ENCODE measurements at regions not wholly inside any gene's neighbourhood (a gene's known extent, or its start where the extent isn't known, plus 50 kb on each side); places are given as distances from the start of the nearest gene placed in this dataset.

DNA sequence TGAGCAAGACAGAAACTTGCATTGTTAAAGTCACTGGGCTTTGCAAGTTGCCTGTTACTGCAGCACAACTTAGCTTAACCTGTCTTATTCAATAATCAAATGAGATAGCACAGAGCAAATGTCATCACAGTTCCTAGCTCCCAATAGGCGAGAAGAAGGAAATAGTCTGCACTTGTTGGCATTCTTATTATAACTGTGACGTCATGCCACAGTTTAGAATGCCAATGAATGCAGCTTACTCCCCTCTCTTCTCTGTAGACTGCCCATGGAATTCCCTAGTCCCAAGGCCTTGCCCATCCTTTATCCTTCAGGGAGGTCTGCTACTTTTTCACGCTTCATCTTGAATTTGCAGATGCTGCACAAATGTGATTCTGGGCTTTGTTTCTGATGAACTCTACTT lies 1094.9 kb upstream of the AUTS2 start:
- H3K27me3 Mint-ChIP-seq (ENCODE audit: unreplicated experiment), result peaks cover 12% of the 10 kb centered on the region
- TF ChIP-seq, protein P1, sequence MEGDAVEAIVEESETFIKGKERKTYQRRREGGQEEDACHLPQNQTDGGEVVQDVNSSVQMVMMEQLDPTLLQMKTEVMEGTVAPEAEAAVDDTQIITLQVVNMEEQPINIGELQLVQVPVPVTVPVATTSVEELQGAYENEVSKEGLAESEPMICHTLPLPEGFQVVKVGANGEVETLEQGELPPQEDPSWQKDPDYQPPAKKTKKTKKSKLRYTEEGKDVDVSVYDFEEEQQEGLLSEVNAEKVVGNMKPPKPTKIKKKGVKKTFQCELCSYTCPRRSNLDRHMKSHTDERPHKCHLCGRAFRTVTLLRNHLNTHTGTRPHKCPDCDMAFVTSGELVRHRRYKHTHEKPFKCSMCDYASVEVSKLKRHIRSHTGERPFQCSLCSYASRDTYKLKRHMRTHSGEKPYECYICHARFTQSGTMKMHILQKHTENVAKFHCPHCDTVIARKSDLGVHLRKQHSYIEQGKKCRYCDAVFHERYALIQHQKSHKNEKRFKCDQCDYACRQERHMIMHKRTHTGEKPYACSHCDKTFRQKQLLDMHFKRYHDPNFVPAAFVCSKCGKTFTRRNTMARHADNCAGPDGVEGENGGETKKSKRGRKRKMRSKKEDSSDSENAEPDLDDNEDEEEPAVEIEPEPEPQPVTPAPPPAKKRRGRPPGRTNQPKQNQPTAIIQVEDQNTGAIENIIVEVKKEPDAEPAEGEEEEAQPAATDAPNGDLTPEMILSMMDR (IDR thresholded peaks at IDR 0.05; ENCODE audit: unreplicated experiment), result no peak
- H3K4me1 Mint-ChIP-seq (ENCODE audit: unreplicated experiment), result no peaks in the 10 kb centered on the region
- peaks cover 11% of the 10 kb centered on the region for H3K36me3 Mint-ChIP-seq (ENCODE audit: low read depth, unreplicated experiment)
- no peak overlapping the region for H3K27ac Mint-ChIP-seq (ENCODE audit: unreplicated experiment)
- H3K9me3 Mint-ChIP-seq (ENCODE audit: unreplicated experiment), result peaks cover 41% of the 10 kb centered on the region
- no peak overlapping the region for H3K4me3 Mint-ChIP-seq (ENCODE audit: unreplicated experiment)
- DNase-seq (ENCODE audit: low spot score), result no peak

DNA sequence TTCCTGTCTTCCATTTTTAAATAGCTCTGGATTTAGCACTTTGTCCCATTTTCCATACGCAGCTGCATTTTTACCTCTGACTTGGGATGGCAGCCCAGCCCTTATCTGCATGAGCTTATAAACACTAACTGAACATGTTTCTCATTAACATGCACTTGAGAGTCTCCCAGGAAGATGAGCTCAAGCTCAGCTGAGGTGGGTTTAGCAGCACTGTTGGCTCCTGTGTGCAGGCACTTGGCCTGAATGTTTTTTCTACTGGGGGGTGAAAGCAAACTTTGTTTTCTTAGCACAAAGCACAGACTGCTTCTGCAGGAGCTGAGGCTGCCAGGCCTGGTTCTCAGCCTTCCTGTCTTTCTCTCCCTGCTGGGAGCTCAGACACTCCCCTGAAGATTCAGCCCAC lies 1093.6 kb upstream of the AUTS2 start:
- peaks cover 40% of the 10 kb centered on the region for H3K9me3 Mint-ChIP-seq (ENCODE audit: unreplicated experiment)
- H3K4me3 Mint-ChIP-seq (ENCODE audit: unreplicated experiment), result no peak overlapping the region
- H3K36me3 Mint-ChIP-seq (ENCODE audit: low read depth, unreplicated experiment), result peaks cover 15% of the 10 kb centered on the region

DNA sequence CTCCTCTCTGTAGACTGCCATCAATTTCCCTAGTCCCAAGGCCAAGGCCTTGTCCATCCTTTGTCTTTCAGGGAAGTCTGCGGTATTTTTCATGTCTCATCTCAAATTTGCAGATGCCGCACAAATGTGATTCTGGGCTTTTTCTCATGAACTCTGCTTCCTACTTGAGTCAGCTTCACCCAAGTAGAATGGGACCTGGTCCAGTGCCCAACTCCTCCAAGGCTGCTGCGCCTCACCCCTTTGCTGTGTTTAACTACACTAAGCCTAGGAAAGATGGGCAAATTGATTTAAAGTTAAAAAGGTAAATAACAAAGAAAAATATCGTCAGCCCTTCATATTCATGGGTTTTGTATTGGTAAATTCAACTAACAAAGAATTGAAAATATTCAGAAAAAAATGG lies 1092.6 kb upstream of the AUTS2 start:
- no peak for DNase-seq (ENCODE audit: low spot score)
- TF ChIP-seq, protein P1 (IDR thresholded peaks at IDR 0.05; ENCODE audit: unreplicated experiment), result no peak
- Mint-ChIP-seq H3K27me3 (ENCODE audit: unreplicated experiment) (peaks cover 13% of the 10 kb centered on the region), H3K9me3 (ENCODE audit: unreplicated experiment) (peaks cover 46% of the 10 kb centered on the region), H3K27ac (ENCODE audit: unreplicated experiment) (no peak overlapping the region), H3K4me1 (ENCODE audit: unreplicated experiment) (no peaks in the 10 kb centered on the region), H3K36me3 (ENCODE audit: low read depth, unreplicated experiment) (peaks cover 19% of the 10 kb centered on the region), H3K4me3 (ENCODE audit: unreplicated experiment) (no peak overlapping the region)

More for the DNA sequence above, 1093.6 kb upstream of the AUTS2 start:
- no peak for DNase-seq (ENCODE audit: low spot score)
- TF ChIP-seq, protein P1 (IDR thresholded peaks at IDR 0.05; ENCODE audit: unreplicated experiment), result no peak
- Mint-ChIP-seq H3K4me1 (ENCODE audit: unreplicated experiment) (no peaks in the 10 kb centered on the region), H3K27me3 (ENCODE audit: unreplicated experiment) (peaks cover 13% of the 10 kb centered on the region), H3K27ac (ENCODE audit: unreplicated experiment) (no peak overlapping the region)

DNA sequence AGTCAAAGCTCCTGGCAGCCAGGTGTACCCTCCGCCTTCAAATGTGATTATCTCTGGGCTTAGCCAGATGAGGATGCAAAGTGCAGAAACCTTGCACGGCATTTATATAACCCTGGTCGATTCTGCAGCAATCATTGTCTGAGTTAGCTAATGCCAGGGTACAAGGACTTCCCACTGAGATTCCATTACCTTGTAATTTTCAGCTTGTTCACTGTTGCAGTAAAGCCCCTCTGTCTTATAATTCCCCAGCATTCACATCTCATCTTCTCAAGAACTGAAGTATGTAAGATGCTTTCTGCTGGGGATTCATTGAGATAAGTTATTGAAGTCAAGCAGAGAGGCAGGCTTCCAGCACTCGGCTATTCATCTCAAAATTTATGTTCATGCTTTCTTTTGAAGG lies 1090.6 kb upstream of the AUTS2 start:
- Mint-ChIP-seq H3K27me3 (ENCODE audit: unreplicated experiment) (peaks cover 13% of the 10 kb centered on the region), H3K4me3 (ENCODE audit: unreplicated experiment) (no peak overlapping the region), H3K36me3 (ENCODE audit: low read depth, unreplicated experiment) (peaks cover 13% of the 10 kb centered on the region), H3K9me3 (ENCODE audit: unreplicated experiment) (peaks cover 41% of the 10 kb centered on the region), H3K4me1 (ENCODE audit: unreplicated experiment) (no peaks in the 10 kb centered on the region), H3K27ac (ENCODE audit: unreplicated experiment) (no peak overlapping the region)
- no peak for DNase-seq (ENCODE audit: low spot score)
- TF ChIP-seq, protein P1 (IDR thresholded peaks at IDR 0.05; ENCODE audit: unreplicated experiment), result no peak

DNA sequence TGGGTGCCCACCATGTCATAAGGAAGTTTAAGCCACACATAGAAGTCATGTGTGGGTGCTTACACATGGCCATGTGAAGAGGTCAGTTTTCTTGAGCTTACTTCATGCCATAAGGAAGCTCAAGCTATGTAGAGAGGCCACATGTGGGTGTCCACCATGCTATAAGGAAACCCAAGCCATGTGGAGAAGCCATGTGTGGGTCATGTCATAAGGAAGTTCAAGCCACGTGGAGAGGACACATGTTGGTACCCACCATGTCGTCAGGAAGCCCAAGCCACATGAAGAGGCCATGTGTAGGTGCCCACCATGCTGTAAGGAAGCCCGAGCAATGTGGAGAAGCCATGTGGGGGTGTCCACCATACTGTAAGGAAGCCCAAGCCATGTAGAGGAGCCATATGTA lies 1089.2 kb upstream of the AUTS2 start:
- Mint-ChIP-seq H3K27ac (ENCODE audit: unreplicated experiment) (no peak overlapping the region), H3K36me3 (ENCODE audit: low read depth, unreplicated experiment) (peaks cover 13% of the 10 kb centered on the region), H3K4me1 (ENCODE audit: unreplicated experiment) (no peaks in the 10 kb centered on the region), H3K9me3 (ENCODE audit: unreplicated experiment) (peaks cover 35% of the 10 kb centered on the region), H3K4me3 (ENCODE audit: unreplicated experiment) (no peak overlapping the region), H3K27me3 (ENCODE audit: unreplicated experiment) (peaks cover 13% of the 10 kb centered on the region)
- TF ChIP-seq, protein P1 (IDR thresholded peaks at IDR 0.05; ENCODE audit: unreplicated experiment), result no peak
- no peak for DNase-seq (ENCODE audit: low spot score)
